Natural killer cell treated with Interleukin-12 subunit alpha and Interleukin-12 subunit beta and Interleukin-15 and Interleukin-18, amount 100 ng/mL, for 72 hours (primary cell): ENCODE measurements at regions not wholly inside any gene's neighbourhood (a gene's known extent, or its start where the extent isn't known, plus 50 kb on each side); places are given as distances from the start of the nearest gene placed in this dataset.

Experiments
- ATAC-seq, 2 donors: fragments of 150-1000 bp; cut with Tn5 transposase in 1 of 2; sonication (Bioruptor Pico), chemical (Tn5 transposase) in 1 of 2; 2 replicates each; pipeline ENCODE4 v1.10.0; 2021
- DNase-seq: peaks from one replicate; pipeline ENCODE4 v3.0.0; 2022; ENCODE audit warnings: low spot score
- H3K27ac Mint-ChIP-seq, 2 donors: 1 replicate in 1 of 2; 2 replicates in 1 of 2; pipeline ENCODE4 v1.8.0; 2022; ENCODE audit warnings: mixed read lengths in 2 of 2, mild to moderate bottlenecking in 1 of 2, moderate library complexity in 1 of 2
- H3K27me3 Mint-ChIP-seq, 2 donors: 1 replicate in 1 of 2; 2 replicates in 1 of 2; pipeline ENCODE4 v1.8.0; 2022; ENCODE audit warnings: mixed read lengths in 2 of 2
- H3K36me3 Mint-ChIP-seq: one replicate; pipeline ENCODE4 v1.8.0; 2022; ENCODE audit warnings: mixed read lengths
- H3K4me1 Mint-ChIP-seq, 2 donors: 1 replicate in 1 of 2; 2 replicates in 1 of 2; pipeline ENCODE4 v1.8.0; 2022; ENCODE audit warnings: low read depth in 2 of 2, mixed read lengths in 2 of 2, mild to moderate bottlenecking in 1 of 2
- H3K4me3 Mint-ChIP-seq: one replicate; pipeline ENCODE4 v1.8.0; 2022; ENCODE audit warnings: mixed read lengths
- H3K9me3 Mint-ChIP-seq: 2 replicates; pipeline ENCODE4 v1.8.0; 2022; ENCODE audit warnings: mixed read lengths

DNA sequence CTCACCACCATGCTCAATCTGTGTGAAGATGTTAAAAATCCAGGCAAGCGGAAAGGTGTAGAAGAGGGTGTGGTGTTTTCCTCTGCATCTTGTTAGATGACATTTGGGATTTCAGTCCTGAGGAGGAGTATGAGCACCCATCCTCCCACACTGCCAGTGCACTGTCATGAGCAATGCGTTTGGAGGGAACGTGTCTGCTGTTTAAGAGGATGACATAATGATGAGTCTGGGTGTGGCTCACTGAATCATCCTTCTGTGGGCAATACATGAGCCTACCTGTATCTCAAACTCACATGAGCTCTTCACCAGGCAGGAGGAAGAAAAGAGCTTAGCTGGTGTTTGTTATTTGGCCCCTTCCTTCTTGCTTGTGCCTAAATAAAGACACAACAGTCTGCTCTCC is 67.9 kb upstream of the ARX start:
- Mint-ChIP-seq H3K4me3 (no peak overlapping the region), H3K27ac (no peak overlapping the region), H3K9me3 (no peaks in the 10 kb centered on the region), H3K4me1 (no peaks in the 10 kb centered on the region), H3K36me3 (no peaks in the 10 kb centered on the region), H3K27me3 (peaks cover under 1 to 12% of the 10 kb centered on the region in 2 donors)
- no peak for ATAC-seq
- DNase-seq = no peak

DNA sequence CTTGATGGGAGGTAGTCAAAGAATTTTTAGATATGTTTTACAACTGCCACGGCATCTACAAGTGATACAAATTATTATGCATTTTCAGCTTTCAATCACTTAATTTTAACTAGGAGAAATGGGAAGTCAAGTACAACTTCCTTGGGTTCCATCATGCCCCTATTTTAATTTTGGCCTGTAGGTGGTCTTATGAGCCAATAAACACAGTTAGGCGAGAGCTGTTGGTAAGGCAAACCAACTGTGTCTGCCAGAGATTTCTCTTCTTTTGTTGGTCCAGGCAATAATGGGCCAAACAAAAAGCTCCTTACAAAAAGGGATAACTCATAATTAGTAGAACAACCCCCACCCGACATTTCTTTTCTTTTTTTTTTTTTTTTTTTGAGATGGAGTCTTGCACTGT is 63.3 kb upstream of the ARX start:
- Mint-ChIP-seq H3K27me3 (peaks cover 0 to 15% of the 10 kb centered on the region in 2 donors), H3K27ac (no peak overlapping the region), H3K4me3 (no peak overlapping the region), H3K4me1 (no peaks in the 10 kb centered on the region), H3K36me3 (no peaks in the 10 kb centered on the region), H3K9me3 (no peaks in the 10 kb centered on the region)
- no peak for DNase-seq
- no peak for ATAC-seq

DNA sequence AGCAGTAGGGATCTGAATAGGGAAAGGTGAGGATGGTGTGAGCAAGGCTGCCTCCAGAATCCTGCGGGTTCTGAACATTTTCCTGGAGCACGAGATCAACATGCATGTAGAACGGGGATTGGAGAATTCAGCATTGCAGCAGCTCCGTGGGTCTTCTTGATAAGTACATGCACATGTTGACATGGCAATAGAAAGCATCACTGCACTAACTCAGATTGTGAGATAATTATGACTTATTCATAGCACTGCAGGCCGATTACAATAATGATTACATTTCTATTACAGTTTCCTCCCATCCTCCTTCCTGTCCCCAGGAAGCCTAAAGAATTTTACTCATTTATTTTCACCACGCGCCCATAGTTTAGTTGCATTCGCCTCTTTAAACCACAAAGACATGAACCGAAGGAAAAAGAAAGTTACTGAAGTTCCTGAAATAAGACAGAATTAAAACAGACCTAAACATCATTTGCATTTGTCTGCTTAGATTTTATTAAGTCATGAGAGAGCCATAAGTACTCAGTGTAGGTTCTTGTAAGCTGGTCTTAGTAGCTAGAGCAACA is 61.3 kb upstream of the ARX start:
- Mint-ChIP-seq H3K9me3 (no peaks in the 10 kb centered on the region), H3K27ac (no peak overlapping the region), H3K4me3 (no peak overlapping the region), H3K4me1 (no peaks in the 10 kb centered on the region), H3K27me3 (peaks cover 0 to 9% of the 10 kb centered on the region in 2 donors), H3K36me3 (no peaks in the 10 kb centered on the region)
- DNase-seq (no peak), ATAC-seq (no peak)

DNA sequence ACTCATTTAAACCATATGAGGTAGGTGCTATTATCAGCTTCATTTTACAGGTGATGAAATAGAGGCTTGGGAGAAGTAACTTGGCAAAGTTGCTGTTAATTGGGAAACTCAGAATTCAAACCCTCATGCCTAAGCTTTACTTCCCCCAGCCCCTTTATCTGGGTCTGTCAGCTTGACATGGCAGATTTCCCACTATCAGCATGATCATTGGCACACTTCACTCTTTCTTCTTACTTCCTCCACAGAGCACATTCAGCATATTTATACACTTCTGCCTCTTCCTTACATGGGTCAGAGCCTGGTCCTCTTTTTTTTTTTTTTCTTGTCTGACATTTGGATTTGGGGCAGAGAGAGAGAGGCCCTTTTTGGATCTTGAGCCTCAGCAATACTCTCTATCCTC is 56.5 kb upstream of the ARX start:
- Mint-ChIP-seq H3K27me3 (peaks cover 0 to 5% of the 10 kb centered on the region in 2 donors), H3K9me3 (peaks cover 3% of the 10 kb centered on the region), H3K4me3 (no peak overlapping the region), H3K36me3 (no peaks in the 10 kb centered on the region), H3K27ac (no peak overlapping the region), H3K4me1 (peaks cover 10% of the 10 kb centered on the region in 2 donors)
- ATAC-seq (no peak), DNase-seq (no peak)

DNA sequence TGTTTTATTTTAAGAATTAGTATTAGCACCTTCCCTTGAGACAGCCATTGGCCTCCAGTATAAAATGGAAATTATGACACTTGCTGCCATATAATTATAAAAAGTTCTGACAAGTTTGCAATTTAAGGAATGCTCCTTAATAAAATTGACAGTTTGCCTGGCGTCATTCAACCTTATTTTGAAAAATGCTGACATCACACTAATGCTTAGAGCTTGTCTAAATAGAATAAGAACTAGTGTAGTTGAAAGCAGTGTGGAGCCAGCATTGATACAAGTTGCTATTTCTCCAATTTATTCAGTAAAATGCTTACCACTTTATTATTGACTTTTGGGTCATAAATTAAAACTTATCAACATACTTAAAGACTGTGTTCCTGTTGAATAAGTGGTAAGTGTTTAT is 54.3 kb upstream of the ARX start:
- Mint-ChIP-seq H3K4me3 (no peak overlapping the region), H3K27me3 (no peaks in the 10 kb centered on the region), H3K36me3 (no peaks in the 10 kb centered on the region), H3K9me3 (peaks cover 3% of the 10 kb centered on the region), H3K27ac (no peak overlapping the region), H3K4me1 (peaks cover 10 to 14% of the 10 kb centered on the region in 2 donors)
- ATAC-seq = no peak
- DNase-seq = no peak

DNA sequence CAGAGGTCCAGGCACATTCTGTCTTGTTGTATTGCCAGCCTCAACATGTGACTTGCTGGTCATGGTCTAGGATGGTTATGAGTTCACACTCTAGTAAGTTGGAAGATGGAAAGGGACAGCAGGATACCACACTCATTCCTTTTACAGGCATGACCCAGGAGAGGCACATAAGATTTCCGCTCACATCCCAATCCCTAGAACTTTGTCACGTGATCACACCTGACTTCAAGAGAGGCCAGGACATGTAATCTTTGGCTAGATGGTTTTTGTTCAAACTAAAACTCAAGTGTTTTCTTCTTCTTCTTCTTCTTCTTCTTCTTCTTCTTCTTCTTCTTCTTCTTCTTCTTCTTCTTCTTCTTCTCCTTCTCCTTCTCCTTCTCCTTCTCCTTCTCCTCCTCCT is 53.4 kb upstream of the ARX start:
- H3K36me3 Mint-ChIP-seq = no peaks in the 10 kb centered on the region

DNA sequence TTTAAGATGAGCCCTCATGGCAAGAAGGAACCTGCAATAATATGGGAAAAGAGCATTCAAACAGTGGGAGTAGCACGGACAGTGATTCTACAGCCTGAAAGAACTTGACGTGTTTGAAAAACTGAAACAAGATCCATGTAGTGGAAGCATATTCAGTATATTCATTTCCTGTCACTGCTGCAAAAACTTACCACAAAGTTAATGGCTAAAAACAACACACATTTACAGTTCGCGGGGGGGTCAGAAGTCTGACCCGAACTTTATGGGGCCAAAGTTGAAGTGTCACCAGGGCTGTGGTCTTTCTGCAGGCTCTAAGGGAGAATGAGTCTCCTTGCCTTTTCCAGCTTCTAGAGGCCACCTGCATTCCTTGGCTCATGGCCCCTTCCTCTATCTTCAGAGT is 52.6 kb upstream of the ARX start:
- ATAC-seq = no peak
- peaks cover 3% of the 10 kb centered on the region for H3K9me3 Mint-ChIP-seq
- no peaks in the 10 kb centered on the region for H3K27me3 Mint-ChIP-seq
- no peaks in the 10 kb centered on the region for H3K36me3 Mint-ChIP-seq
- peak overlapping the region; percentile 37 to 82 for H3K27ac Mint-ChIP-seq
- DNase-seq = no peak
- peaks cover 10 to 14% of the 10 kb centered on the region in 2 donors for H3K4me1 Mint-ChIP-seq
- peak overlapping the region; percentile 50 for H3K4me3 Mint-ChIP-seq

More for the DNA sequence above, 53.4 kb upstream of the ARX start:
- Mint-ChIP-seq H3K27me3 (no peaks in the 10 kb centered on the region), H3K4me1 (peaks cover 10 to 14% of the 10 kb centered on the region in 2 donors), H3K4me3 (no peak overlapping the region), H3K27ac (no peak overlapping the region), H3K9me3 (peaks cover 3% of the 10 kb centered on the region)
- DNase-seq = no peak
- ATAC-seq = no peak

DNA sequence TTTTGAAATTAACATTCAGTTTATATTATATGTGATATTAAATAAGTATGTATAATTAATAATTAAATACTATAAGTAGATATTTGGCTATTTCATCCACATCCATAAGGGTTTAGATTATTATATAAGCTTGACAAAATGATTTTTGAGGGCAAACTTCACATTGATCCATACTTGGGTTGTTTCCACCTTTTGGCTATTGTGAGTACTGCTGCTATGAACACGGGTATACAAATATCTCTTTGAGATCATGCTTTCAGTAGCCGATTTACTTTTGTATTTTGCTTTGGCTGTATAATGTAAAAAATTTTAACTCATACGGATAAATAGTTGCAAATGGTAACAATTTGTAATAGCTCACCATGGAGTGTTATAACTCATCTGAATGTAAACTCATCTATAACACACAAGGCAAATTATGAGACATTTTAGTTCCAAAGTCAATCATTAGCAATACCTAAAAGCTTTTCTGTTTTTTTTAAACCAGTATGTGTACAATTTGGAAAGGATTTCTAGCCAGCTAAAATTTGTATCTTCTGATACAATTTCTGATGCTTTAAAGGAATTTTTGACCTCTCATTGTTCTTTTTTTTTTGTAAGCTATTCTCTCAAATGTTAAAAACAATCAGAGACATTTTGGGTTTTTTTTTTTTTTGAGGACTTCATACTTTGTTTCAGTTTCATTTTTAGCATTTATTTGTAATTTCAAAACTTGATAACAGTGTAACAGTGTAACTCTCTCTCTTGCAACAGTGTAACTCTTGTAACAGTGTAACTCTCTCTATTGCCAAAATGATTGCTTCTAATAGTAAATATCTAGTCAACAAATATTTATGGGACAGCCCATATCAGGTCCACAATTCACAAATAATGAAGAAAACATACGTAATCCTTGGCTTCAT is 51.8 kb upstream of the ARX start:
- H3K9me3 Mint-ChIP-seq = peaks cover 3% of the 10 kb centered on the region
- DNase-seq (no peak), ATAC-seq (peak; percentile 33 to 65)
- no peaks in the 10 kb centered on the region for H3K27me3 Mint-ChIP-seq
- H3K4me3 Mint-ChIP-seq = peak overlapping the region; percentile 50
- peaks cover 10 to 14% of the 10 kb centered on the region in 2 donors for H3K4me1 Mint-ChIP-seq
- no peaks in the 10 kb centered on the region for H3K36me3 Mint-ChIP-seq
- H3K27ac Mint-ChIP-seq = peak overlapping the region; percentile 37 to 82

DNA sequence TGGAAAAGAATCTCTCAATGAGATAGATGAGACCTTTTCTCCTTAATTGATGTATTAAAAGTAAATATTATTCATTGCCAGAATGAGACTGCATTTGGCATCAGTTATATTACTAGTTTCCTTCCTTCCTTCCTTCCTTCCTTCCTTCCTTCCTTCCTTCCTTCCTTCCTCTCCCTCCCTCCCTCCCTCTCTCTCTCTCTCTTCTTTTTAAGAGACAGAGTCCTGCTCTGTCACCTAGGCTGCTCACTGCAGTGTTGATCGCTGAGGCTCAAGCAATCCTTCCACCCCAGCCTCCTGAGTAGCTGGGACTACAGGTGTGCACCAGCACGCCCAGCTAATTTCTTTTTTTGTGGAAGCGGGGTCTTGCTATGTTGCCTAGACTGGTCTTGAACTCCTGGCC is 50.4 kb upstream of the ARX start:
- Mint-ChIP-seq H3K27ac (peak overlapping the region in 1 of 2 donors; percentile 35), H3K27me3 (no peaks in the 10 kb centered on the region), H3K4me3 (no peak overlapping the region), H3K9me3 (peaks cover 3% of the 10 kb centered on the region), H3K36me3 (no peaks in the 10 kb centered on the region), H3K4me1 (peaks cover 10 to 14% of the 10 kb centered on the region in 2 donors)
- DNase-seq = no peak
- no peak for ATAC-seq
